Keratinocyte (primary cell): ENCODE measurements at regions not wholly inside any gene's neighbourhood (a gene's known extent, or its start where the extent isn't known, plus 50 kb on each side); places are given as distances from the start of the nearest gene placed in this dataset.

Source experiments
- CTCF ChIP-seq, 3 experiments: IDR thresholded peaks in 1 of 3; conservative IDR thresholded peaks in 1 of 3; optimal IDR thresholded peaks in 1 of 3; 2 replicates in 2 of 3; 3 replicates in 1 of 3; pipeline versions ENCODE3 to v1.5.1; 2011; ENCODE audit warnings: low read length in 3 of 3, mild to moderate bottlenecking in 3 of 3, moderate library complexity in 2 of 3, control low read depth in 1 of 3, inconsistent platforms in 1 of 3; ENCODE audit not compliant: insufficient read depth in 2 of 3; ENCODE audit errors: extremely low read depth in 1 of 3
- EZH2 ChIP-seq: IDR thresholded peaks from one replicate; pipeline ENCODE4 v1.6.1; 2012; ENCODE audit warnings: inconsistent platforms, mild to moderate bottlenecking, low read length, moderate library complexity

- TF ChIP-seq CTCF (optimal IDR thresholded peaks at IDR 0.05 in 1 of 3, IDR thresholded peaks at IDR 0.05 in 1 of 3, conservative IDR thresholded peaks at IDR 0.05 in 1 of 3; ENCODE audit: extremely low read depth in 1 of 3, insufficient read depth in 2 of 3, low read length in 3 of 3) (no peak), EZH2 (no peak)
Measured at GRCh38 chr1:87523466-87523865, 194.8 kb downstream of the LMO4 start.
